ENCODE measurements at regions not wholly inside any gene's neighbourhood (a gene's known extent, or its start where the extent isn't known, plus 50 kb on each side); places are given as distances from the start of the nearest gene placed in this dataset.

DNA sequence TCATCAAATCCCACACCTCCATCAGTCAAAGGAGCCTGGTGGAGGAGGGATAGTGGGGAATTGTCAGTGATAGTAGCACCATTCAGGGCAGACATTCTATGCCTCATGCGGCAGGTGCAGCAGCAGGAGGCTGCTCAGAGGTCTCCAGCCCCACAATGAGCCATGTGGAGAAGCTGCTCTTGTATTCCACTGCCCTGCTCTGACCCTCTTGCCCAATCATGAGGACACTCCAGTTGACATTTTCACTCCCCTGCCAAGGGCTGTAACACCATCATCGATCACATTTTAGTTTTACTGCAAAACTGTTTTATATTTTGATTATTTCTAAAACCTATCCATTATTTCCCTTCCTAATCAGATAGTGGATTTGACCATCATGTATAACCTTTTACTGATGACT is 487.6 kb upstream of the KLHL29 start:
- DNase-seq (ENCODE audit: extremely low read depth, low read depth, low spot score) = no peak

DNA sequence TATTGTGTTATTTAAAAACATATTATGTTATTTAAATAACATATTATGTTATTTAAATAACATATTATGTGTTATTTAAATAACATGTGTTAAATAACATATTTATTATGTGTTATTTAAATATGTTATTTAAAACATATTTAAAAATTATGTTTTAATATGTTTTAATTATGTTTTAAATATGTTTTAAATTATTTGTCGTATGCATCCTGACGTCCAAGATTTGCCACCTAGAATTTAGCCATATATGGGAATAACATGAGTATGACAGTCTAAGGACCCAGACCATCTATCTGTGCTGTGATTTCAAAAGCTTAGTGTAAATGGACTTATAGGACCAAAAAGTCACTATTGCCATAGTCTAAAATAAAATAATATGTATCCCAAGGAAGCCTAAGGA is 484.3 kb upstream of the KLHL29 start:
- no peak for DNase-seq (ENCODE audit: extremely low read depth, low read depth, low spot score)

DNA sequence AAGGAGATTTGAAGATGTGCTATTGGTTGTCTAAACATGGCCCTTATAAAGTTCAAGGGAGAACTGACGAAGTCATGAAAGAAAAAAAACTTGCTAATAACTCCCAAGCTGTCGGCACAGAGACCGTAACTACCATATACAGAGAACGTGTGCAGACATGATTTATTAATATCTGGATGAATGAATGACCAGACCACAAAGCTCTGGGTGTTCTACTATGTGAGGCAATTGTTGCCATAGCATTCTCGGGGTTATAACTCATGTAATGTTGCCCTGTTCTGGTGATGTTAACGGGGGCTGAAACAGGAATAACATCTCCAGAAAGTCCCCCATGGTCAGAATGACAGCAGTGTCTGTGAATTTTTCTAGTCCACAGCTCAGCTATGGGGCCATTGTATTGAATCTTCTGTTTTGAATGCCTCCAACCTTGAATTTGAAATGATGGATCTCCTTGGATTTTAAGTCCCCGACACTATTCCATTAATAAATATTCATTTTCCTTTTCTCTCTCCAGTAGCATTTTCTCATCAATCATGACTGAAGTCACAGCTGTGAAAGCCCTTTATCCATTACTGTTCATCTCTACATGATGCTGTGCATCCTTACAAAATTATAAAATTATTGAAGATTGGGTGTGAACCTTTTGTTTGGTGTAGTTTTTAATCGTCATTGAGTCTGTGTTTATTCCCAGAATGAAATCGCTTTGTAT is 483.4 kb upstream of the KLHL29 start:
- no peak for DNase-seq (ENCODE audit: extremely low read depth, low read depth, low spot score)

DNA sequence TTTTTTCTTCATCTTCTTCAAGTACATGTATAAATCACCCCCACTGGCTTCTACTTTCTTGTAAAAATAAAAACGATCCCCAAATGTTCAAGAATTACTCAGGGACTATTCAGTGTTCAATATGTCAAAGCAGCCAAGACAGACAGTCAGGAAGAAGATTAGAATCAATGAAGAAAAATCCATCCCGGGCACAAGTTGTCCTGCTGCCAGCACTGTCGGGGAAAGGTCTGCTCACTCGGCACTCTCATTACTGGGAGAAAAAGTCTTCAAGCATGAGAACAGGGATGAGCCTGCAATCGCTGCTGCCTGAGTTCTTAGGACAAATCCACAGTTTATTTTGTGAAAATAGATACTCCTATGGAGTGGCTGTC is 482.8 kb upstream of the KLHL29 start:
- DNase-seq (ENCODE audit: extremely low read depth, low read depth, low spot score) = no peak

DNA sequence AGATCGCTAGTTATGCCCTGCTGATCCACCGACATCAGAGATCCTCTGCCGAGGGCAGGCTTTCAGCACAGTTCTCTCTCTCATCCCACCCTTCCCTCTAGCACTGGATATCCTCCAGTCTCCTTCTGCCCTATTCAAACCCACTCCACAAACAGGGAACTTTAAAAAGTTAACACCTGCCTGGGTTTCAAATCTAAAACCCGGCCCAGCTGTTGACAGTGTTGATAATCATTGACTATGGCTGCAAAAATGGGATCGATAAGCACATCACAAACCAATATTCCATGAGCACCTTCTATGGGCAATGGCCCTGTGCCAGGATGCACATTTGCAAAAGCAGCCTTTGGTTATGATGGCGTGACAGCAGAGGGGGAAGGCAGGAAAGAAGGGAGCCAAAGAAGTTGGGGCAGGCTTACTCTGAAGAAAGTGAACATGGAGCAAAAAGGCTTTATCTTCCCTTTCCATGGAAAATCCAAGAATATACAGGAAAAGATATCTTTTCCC is 482.3 kb upstream of the KLHL29 start:
- no peak for DNase-seq (ENCODE audit: extremely low read depth, low read depth, low spot score)

DNA sequence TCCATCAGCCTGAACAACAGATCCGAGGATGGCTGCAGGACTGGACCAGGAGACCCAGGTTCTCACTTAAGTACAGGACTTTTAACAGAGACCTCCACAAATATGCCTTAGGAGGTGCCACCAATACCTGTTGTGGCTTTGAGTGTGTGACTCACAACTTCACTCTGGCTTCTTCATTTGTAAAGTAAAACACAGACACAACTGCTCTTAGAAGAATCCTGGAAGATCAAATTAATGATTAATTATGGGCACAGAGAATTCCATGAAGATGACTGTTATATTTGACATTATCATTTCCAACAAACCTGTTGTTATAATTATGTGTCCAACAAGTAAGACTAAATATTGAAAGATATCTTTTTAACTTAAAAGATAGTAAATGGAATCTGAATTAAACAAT is 481.4 kb upstream of the KLHL29 start:
- no peak for DNase-seq (ENCODE audit: extremely low read depth, low read depth, low spot score)

DNA sequence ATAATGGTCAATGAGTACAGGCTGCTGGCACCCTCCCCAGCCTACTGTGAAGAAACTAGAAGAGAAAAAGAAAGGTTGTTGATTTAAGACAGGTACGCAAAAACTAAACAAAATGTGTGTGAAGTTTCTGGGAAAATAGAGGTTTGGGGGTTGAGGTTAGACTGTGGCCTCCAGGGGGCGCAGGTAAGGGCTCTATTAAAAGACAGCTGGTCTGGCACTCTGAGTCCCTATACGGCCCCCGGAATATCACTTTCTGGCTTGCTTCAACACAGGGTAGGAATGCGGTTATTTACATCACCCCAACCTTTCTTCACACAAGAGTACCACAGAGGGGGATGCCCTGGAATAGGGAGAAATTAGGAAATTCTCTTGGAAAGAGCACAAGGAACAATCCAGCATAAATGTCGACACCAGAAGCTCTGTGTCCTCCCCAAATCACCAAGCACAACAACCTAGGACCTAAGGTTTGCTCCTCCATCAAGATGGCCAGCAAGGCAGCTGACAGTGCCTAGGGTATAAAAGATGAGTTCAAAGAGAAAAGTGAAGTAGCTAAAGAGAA is 480.8 kb upstream of the KLHL29 start:
- DNase-seq (ENCODE audit: extremely low read depth, low read depth, low spot score) = no peak

DNA sequence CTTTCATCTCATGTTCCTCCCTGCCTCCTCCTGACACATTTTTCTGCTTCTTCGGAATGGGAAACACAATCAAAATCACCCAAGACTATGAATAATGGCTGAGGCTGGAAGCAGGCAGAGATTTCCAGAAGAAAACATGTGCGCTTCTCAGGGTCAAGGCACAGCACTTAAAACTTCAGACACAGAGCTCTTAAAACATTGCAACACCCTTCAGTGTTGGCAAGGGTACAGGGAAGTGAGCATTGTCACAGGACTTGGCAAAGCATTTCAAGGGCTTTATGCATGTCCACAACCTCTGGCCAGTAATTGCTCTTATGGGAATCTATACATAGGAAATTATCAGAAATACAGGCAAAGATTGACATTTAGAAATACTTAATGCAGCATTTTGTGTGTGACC is 477.6 kb upstream of the KLHL29 start:
- no peak for DNase-seq (ENCODE audit: extremely low read depth, low read depth, low spot score)

DNA sequence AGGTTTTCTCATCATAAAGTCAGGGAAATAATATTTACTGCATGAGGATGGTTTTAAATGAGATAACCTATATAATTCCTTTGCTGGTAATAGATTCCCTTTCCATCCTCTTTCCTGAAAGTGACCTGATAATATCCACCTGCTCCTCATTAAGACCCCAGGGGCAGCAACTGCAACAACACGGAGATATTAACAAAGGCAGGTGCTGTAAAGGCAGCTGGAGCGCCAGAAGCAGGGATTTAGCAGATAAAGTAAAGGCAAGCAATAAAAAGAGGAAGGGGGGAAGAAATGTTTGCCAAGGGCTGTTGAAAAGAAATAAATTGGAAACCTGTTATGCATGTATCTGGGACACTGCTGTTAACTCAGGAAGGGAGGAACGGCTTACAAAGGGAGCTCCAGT is 472.6 kb upstream of the KLHL29 start:
- no peak for DNase-seq (ENCODE audit: extremely low read depth, low read depth, low spot score)

DNA sequence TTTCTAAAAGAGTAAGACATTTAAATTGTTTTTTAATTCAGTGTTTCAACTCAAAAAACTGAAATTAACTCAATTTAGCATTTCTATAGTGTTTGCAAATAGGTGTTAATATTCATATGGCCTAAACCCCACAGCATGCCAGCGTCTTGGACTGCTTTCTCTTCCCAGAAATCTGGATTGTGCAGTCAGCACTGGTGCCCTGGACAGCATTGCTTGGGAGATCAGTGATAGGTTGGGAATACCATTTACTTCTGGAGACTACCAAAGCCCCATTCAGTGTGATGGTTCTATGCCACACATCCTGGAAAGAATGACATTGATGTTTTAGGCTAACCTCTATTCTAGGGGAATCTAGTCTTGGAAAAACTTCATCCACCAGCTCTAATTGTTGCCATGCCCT is 455.0 kb upstream of the KLHL29 start:
- DNase-seq (ENCODE audit: extremely low read depth, low read depth, low spot score) = no peak

DNA sequence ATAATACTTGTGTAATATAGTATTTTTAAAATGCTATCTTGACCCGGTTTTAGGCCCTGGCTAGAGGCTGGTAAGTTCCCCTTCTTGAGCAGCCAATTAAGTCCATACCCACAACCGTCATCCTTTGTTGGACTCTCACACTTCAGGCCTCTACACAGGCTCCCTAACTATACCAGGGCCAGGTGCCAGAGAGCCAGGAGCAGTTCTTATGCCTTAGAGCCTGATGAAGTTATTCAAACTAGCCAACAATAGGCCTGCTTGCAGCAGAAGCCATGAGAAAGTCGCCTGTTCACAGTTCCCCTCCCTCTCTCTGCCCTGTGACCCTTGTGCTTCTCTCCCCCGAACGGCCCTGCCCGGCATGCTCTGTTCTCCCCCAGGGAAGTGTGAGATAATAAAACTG is 454.2 kb upstream of the KLHL29 start:
- no peak for DNase-seq (ENCODE audit: extremely low read depth, low read depth, low spot score)

DNA sequence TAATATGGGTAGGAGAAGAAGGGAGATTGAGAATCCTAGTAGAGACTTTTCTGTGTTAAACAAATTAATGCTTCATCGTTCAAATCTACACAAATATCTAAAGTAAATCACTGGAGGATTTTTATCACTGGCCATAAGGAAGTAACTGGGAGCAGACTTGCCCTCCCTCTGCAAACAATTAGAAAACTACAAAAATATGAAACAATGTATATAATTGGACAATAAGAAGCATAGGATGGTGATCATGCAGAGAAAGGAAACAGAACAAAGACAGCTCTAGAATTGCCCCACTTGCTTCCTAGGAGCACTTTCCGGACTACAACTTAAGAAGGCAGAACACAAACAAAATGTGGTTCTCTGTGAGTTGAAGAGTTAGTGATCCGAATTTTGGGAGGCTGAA is 452.7 kb upstream of the KLHL29 start:
- no peak for DNase-seq (ENCODE audit: extremely low read depth, low read depth, low spot score)

DNA sequence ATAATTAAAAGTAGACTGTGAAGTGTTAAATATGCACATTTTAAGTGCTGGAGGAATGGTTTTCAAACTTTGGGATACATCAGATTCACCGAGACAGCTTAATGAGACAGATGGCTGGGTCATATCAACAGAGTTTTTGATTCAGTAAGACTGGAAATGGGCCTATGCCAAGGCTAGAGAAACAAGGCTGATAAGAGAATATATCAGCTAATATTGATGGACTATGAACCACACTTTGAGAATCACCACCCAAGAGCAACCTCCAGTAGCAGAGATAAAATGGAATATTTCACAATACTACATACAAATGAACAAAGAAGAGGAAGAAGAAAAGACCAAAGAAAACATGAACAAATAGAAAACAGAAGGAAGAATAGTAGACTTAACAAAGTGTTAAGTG is 450.2 kb upstream of the KLHL29 start:
- DNase-seq (ENCODE audit: extremely low read depth, low read depth, low spot score) = no peak

DNA sequence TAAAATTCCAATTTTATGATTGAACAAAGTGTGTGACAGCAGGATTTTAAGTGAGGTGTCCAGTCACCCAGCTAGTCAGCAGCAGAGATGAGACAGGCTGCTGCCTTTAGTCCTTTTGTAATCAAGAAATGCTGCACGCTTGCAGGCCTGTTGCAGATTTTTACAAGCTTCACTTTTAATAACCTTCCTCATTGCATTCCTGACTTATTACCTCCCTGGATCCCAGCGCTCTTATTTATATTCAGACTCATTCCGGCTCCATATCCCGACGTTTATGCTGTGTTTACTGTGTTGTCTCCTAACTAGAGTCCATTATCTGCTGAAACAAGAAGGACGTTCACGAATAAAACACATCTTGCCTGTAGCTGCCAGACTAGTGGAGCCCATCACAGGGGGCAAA is 442.5 kb upstream of the KLHL29 start:
- DNase-seq (ENCODE audit: extremely low read depth, low read depth, low spot score) = no peak

DNA sequence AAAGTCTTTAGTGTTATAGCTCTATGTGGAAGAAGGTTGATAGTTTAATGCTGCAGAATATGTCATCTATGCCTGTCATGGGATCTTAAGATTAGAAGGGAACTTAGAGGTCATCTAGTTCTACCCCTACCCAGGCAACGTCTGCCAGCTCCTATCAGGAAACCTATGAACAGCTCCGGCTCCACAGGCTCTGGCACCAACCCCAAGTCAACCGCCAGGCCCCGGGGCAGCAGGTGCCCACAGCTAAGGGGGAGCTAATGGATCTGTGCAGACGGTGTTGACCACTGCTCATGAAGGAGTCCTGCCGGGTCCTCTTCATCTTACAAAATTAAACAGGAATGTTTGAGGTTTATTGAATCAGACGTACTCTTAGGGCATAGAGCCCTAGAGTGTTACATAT is 440.8 kb upstream of the KLHL29 start:
- DNase-seq (ENCODE audit: extremely low read depth, low read depth, low spot score) = no peak

DNA sequence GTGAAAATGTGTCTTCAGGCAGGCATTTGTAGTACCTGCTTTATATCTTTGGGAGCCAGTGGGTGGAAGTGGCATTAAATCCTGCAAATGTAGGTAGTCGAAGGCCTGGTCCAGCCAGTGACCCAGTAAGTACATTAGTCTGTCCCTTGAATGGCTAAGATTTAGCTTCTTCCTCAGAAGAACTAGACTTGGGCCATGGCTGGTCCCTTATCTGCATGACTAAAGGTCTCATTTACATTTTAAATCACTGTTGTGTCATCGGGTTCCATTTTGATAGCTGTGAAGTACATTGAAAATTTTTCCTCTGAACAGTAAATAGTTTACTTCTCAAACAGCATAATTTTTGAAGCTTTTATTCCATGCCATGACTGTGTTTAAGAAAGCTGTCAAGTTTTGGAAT is 438.4 kb upstream of the KLHL29 start:
- DNase-seq (ENCODE audit: extremely low read depth, low read depth, low spot score) = no peak

DNA sequence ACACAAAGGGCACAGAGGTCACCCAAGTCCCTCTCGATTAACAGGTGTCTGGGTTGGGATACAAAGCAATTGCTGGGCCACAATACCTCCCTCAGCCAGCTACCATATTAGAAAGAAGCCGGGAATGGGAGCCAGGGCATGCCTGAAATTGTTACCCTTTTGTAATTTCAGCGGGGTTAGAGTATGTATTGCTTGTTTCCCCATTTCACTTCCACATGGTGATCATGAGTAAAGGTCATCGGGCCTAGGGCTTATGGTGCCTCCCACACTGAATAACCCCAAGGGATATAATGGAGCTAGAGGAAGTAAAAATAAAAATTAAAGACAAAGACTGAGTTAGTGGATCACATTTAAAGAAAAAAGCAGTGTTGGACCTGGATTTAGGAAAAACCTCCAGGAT is 437.2 kb upstream of the KLHL29 start:
- no peak for DNase-seq (ENCODE audit: extremely low read depth, low read depth, low spot score)

DNA sequence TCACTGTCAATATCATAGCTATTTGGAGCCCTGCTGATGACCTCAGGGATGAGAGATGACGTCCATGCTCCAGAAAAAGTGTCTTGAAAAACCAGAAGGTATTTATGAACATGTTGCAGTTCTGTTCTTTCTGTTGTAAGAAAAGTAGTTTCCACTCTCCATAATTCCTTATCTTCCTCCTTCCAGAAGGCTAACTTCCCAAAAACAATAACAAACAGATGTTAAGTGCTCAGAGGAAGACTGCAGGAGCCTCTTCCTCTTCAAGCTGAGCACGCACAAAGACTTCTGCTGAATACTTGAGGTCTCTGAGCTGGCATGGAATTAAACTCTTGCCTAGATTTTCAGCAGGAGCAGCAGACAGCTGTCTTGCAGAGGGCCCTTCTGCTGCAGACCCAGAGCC is 434.5 kb upstream of the KLHL29 start:
- no peak for DNase-seq (ENCODE audit: extremely low read depth, low read depth, low spot score)

DNA sequence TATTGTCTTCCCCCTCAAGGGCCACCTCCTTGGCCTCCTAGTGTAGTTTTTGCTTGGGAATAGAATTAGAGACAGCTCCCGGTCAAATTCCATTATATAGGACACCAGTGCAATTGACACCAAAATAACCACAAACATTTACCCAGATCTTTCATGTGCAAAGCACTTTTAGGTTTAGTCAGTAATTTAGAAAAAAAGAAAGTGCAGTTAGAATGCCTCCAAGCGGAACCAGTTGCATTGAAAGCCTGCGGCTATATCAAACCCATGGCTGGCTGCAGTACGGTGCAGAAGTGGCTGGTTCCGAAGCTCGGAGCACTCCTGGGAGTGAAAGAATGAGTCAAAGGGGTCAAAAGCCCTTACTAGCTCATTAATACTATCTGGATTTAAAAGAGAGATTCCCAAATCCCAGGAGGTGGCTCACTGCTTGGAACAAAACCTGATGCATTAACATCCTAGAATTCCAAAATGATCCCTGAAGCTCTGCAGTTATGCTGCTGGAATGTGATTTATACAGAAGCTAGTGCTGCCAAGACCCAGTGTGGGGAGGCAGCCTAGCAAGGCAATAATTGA is 432.2 kb upstream of the KLHL29 start:
- no peak for DNase-seq (ENCODE audit: extremely low read depth, low read depth, low spot score)

DNA sequence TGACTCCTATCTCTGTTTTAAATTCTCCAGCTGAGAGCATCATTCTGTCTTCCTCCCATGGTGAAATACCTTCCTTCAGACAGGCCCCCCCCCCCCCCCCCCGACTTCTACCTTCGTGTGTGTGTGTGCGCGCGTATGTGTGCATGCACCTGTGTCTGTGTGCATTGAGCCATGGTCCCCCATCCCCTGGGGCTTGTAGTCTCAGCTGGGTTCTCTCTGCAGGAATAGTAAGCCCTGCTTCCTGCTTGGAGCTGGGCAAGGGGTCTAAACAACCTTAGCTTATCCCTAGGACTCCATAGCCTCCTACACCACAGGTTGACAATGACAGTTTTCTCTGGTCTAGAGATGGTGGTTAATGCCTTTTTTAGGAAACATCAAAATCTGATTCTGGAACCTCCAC is 427.5 kb upstream of the KLHL29 start:
- no peak for DNase-seq (ENCODE audit: extremely low read depth, low read depth, low spot score)

DNA sequence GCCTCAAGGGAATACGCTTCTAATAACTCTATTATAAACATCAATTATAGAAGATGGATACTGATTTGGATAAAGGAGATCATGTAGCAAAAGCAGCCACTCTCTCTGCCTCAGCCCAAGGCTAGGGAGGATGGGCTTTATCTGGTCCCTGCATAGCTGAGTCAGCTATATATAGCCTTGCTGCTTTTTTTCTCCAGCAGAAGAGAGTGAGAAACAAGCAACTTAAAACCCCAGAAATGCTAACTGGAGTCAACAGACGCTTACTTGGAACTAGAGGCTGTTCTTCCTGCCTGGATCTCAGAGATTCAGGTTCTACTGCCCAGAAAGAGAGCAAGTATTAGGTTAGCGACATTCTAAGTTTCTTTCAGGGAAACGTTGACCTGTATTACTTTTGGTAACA is 426.7 kb upstream of the KLHL29 start:
- no peak for DNase-seq (ENCODE audit: extremely low read depth, low read depth, low spot score)

DNA sequence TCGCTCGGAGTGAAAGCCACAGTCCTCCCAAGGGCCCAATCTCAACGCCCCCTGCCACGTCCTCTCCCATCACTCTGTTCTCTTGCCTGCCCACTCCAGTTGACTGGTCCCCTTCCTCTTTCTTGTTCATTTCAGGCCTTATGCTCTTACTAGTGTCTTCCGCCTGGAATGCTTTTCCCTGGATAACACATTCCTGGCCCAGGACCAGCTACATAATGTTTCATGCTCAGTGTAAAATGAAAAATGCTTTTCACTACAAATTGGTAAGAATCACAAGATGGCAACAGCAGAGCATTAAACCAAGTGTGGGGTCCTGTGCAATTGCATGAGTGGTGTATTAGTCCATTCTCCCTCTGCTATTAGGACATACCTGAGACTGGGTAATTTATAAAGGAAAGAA is 417.2 kb upstream of the KLHL29 start:
- DNase-seq (ENCODE audit: extremely low read depth, low read depth, low spot score) = no peak

Measured in glomerular endothelial cell (primary cell).